Chondrocyte (in vitro differentiated cells): ENCODE measurements at regions not wholly inside any gene's neighbourhood (a gene's known extent, or its start where the extent isn't known, plus 50 kb on each side); places are given as distances from the start of the nearest gene placed in this dataset.

Experiments used
- DNase-seq: peaks from one replicate; pipeline ENCODE4 v3.0.0; 2021; ENCODE audit warnings: mixed read lengths, low spot score
- H3K27ac Mint-ChIP-seq: one replicate; pipeline ENCODE4 v1.8.0; 2021; ENCODE audit warnings: mild to moderate bottlenecking, moderate library complexity, mixed read lengths; ENCODE audit not compliant: unreplicated experiment
- H3K27me3 Mint-ChIP-seq: 2 replicates; pipeline ENCODE4 v1.8.0; 2021; ENCODE audit warnings: low read depth, mixed read lengths
- H3K36me3 Mint-ChIP-seq: 2 replicates; pipeline ENCODE4 v1.8.0; 2021; ENCODE audit warnings: low read depth, mixed read lengths
- H3K4me1 Mint-ChIP-seq: 2 replicates; pipeline ENCODE4 v1.8.0; 2021; ENCODE audit warnings: low read depth, mild to moderate bottlenecking, mixed read lengths
- H3K4me3 Mint-ChIP-seq: one replicate; pipeline ENCODE4 v1.8.0; 2021; ENCODE audit warnings: mild to moderate bottlenecking, moderate library complexity, mixed read lengths; ENCODE audit not compliant: unreplicated experiment
- H3K9me3 Mint-ChIP-seq: 2 replicates; pipeline ENCODE4 v1.8.0; 2021; ENCODE audit warnings: low read depth, mixed read lengths
- CTCF ChIP-seq: fragments of 200-600 bp; sonication (generic); IDR thresholded peaks from 2 replicates; pipeline ENCODE4 v1.5.0; 2021; ENCODE audit warnings: antibody characterized with exemption, mild to moderate bottlenecking, moderate library complexity

- Mint-ChIP-seq H3K27ac (no peak overlapping the region), H3K4me1 (no peaks in the 10 kb centered on the region), H3K27me3 (no peaks in the 10 kb centered on the region), H3K36me3 (peaks cover 6% of the 10 kb centered on the region), H3K9me3 (peaks cover 29% of the 10 kb centered on the region), H3K4me3 (no peak overlapping the region)
- no peak for TF ChIP-seq CTCF
- no peak for DNase-seq
These were observed 741.4 kb downstream of the ADGRL2 start for GRCh38 chr1:82542141-82542540.

GRCh38 chr1:82540006-82540405 is 739.3 kb downstream of the ADGRL2 start:
- Mint-ChIP-seq H3K36me3 (peaks cover 6% of the 10 kb centered on the region), H3K4me3 (no peak overlapping the region), H3K4me1 (peaks cover 2% of the 10 kb centered on the region), H3K27ac (no peak overlapping the region), H3K27me3 (no peaks in the 10 kb centered on the region), H3K9me3 (peaks cover 25% of the 10 kb centered on the region)
- DNase-seq: no peak
- TF ChIP-seq CTCF: no peak

- Mint-ChIP-seq H3K36me3 (peaks cover 6% of the 10 kb centered on the region), H3K4me3 (no peak overlapping the region), H3K27me3 (no peaks in the 10 kb centered on the region), H3K9me3 (peaks cover 18% of the 10 kb centered on the region), H3K4me1 (peaks cover 3% of the 10 kb centered on the region), H3K27ac (no peak overlapping the region)
- no peak for TF ChIP-seq CTCF
- no peak for DNase-seq
These were observed 738.1 kb downstream of the ADGRL2 start for GRCh38 chr1:82538876-82539275.

- no peak for DNase-seq
- peaks cover 8% of the 10 kb centered on the region for H3K9me3 Mint-ChIP-seq
These were observed 734.3 kb downstream of the ADGRL2 start for GRCh38 chr1:82534996-82535395.

GRCh38 chr1:82525378-82525777 is 724.6 kb downstream of the ADGRL2 start:
- no peak for DNase-seq
- Mint-ChIP-seq H3K4me3 (no peak overlapping the region), H3K27ac (no peak overlapping the region), H3K4me1 (peaks cover 4% of the 10 kb centered on the region), H3K9me3 (peaks cover 6% of the 10 kb centered on the region), H3K27me3 (no peaks in the 10 kb centered on the region), H3K36me3 (no peaks in the 10 kb centered on the region)
- no peak for TF ChIP-seq CTCF

More at GRCh38 chr1:82534996-82535395, 734.3 kb downstream of the ADGRL2 start:
- Mint-ChIP-seq H3K4me3 (no peak overlapping the region), H3K27me3 (no peaks in the 10 kb centered on the region), H3K36me3 (peaks cover 2% of the 10 kb centered on the region), H3K4me1 (peaks cover 3% of the 10 kb centered on the region), H3K27ac (no peak overlapping the region)
- no peak for TF ChIP-seq CTCF
